ENCODE measurements at regions not wholly inside any gene's neighbourhood (a gene's known extent, or its start where the extent isn't known, plus 50 kb on each side); places are given as distances from the start of the nearest gene placed in this dataset.

- TF ChIP-seq CTCF (IDR thresholded peaks at IDR 0.05; ENCODE audit: low read depth, low read length), result no peak
- TF ChIP-seq MYC (IDR thresholded peaks at IDR 0.05; ENCODE audit: low read depth, low read length), result no peak
These were observed 314.4 kb downstream of the DRD1 start for GRCh38 chr5:175129619-175130018.

All from NB4 (cell line).